ENCODE measurements at regions not wholly inside any gene's neighbourhood (a gene's known extent, or its start where the extent isn't known, plus 50 kb on each side); places are given as distances from the start of the nearest gene placed in this dataset.

DNA sequence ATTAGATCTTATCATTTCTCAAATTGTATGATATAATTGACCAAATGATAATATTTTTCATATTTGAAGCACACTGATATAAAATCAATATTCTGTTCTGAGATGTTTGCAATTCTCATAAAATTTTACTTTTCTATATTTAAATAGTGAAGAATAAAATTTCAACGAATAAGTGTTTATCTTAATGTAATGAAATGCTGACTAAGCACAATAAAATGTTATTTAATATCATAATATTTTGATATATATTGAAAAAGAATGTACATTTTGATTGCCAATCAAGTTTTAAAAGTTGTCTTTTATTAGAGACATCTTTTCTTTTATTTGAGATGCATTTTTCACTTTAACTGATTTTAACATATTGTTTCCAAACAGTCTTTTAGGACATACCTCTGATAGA, 416.1 kb downstream of the TAF11L14 start:
- no peaks in the 10 kb centered on the region for H3K36me3 Mint-ChIP-seq
- no peaks in the 10 kb centered on the region for H3K27me3 Mint-ChIP-seq

DNA sequence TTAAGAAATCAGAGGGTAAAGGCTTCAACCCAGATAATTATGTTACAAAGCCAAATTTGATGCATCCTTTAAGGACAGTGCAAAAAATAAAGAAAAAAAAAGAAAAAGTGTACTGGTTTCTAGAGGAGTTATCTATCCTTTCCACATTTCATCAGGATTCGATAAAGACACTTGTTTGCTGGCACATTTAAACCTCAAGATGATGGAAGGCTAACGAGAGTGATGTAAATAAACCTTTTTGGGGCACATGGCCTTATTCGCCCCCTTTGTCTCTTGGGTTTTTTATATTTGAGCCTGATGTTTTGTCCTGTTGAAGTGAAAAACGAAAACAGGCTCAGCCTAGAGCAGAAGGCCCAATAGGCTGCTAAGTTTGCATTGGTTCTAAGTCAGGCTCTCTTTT, 416.5 kb downstream of the TAF11L14 start:
- Mint-ChIP-seq H3K9me3 (no peaks in the 10 kb centered on the region), H3K27ac (no peak overlapping the region), H3K4me3 (no peak overlapping the region), H3K27me3 (no peaks in the 10 kb centered on the region), H3K4me1 (ENCODE audit: unreplicated experiment) (no peaks in the 10 kb centered on the region), H3K36me3 (no peaks in the 10 kb centered on the region)
- TF ChIP-seq, protein P1, sequence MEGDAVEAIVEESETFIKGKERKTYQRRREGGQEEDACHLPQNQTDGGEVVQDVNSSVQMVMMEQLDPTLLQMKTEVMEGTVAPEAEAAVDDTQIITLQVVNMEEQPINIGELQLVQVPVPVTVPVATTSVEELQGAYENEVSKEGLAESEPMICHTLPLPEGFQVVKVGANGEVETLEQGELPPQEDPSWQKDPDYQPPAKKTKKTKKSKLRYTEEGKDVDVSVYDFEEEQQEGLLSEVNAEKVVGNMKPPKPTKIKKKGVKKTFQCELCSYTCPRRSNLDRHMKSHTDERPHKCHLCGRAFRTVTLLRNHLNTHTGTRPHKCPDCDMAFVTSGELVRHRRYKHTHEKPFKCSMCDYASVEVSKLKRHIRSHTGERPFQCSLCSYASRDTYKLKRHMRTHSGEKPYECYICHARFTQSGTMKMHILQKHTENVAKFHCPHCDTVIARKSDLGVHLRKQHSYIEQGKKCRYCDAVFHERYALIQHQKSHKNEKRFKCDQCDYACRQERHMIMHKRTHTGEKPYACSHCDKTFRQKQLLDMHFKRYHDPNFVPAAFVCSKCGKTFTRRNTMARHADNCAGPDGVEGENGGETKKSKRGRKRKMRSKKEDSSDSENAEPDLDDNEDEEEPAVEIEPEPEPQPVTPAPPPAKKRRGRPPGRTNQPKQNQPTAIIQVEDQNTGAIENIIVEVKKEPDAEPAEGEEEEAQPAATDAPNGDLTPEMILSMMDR (conservative IDR thresholded peaks at IDR 0.05), result no peak
- DNase-seq (ENCODE audit: extremely low spot score, unreplicated experiment), result no peak

More for the DNA sequence above, 416.1 kb downstream of the TAF11L14 start:
- Mint-ChIP-seq H3K9me3 (no peaks in the 10 kb centered on the region), H3K4me1 (ENCODE audit: unreplicated experiment) (no peaks in the 10 kb centered on the region), H3K4me3 (no peak overlapping the region), H3K27ac (no peak overlapping the region)
- TF ChIP-seq, protein P1 (conservative IDR thresholded peaks at IDR 0.05), result no peak
- no peak for DNase-seq (ENCODE audit: extremely low spot score, unreplicated experiment)

DNA sequence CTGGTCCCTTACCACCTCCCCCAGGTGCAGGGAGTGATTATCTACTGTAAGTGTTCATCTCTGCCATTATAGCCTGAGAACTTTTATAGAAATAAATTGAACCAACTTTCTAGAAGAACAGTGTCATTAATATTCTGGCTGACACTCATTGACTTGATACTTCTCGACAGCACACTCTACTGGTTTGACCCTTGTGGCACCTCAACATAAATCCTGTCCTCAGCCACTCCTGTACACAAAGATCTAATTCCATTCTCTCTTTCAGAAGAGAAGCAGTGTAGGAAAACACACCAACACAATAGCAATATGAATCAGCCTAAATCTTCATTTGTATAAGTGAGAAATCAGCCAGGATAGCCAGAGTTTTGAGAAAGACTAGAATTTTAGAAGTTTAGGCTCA, 417.7 kb downstream of the TAF11L14 start:
- Mint-ChIP-seq H3K27me3 (peaks cover 3% of the 10 kb centered on the region), H3K4me3 (no peak overlapping the region), H3K4me1 (ENCODE audit: unreplicated experiment) (no peaks in the 10 kb centered on the region), H3K27ac (no peak overlapping the region), H3K9me3 (no peaks in the 10 kb centered on the region), H3K36me3 (no peaks in the 10 kb centered on the region)
- DNase-seq (ENCODE audit: extremely low spot score, unreplicated experiment), result no peak
- TF ChIP-seq, protein P1 (conservative IDR thresholded peaks at IDR 0.05), result no peak

DNA sequence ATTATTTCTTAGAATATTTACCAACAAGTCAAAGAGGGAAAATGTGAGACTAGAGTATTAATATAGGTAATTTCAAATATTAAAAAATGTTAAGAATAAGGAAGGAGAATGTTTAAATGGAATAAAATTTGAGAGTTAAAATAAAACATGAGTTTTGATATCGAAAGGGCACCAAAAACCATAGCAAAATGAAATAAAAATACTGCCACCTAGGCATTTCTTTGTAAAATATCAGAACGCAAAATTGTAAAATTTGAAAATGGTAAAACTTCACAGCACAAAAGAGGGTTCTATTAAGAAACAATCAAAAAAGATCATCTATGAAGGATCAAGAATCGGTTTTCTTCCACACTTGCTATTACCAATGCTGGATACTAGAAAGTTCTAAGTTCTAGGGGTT, 418.3 kb downstream of the TAF11L14 start:
- Mint-ChIP-seq H3K4me3 (no peak overlapping the region), H3K27me3 (peaks cover 3% of the 10 kb centered on the region), H3K9me3 (no peaks in the 10 kb centered on the region), H3K4me1 (ENCODE audit: unreplicated experiment) (no peaks in the 10 kb centered on the region), H3K27ac (no peak overlapping the region), H3K36me3 (no peaks in the 10 kb centered on the region)
- DNase-seq (ENCODE audit: extremely low spot score, unreplicated experiment), result no peak
- TF ChIP-seq, protein P1 (conservative IDR thresholded peaks at IDR 0.05), result no peak

DNA sequence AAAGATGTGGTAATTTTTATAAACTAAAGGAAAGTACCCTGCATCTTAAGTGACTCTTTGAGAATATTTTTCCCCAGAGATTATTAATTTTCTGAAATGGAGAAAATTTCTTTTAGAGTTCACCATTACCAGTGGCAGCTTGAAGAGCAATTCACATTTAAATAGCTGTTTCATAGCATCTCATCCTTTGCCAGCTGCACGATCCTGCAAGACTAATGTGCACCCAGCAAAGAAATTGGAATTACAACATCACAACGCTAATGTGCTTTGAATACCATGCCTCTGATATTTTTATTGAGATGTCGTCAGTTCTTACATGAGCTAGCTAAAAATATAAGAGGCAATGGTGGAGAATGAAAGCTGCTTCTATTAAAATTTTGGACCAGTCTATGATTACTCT, 423.5 kb downstream of the TAF11L14 start:
- no peak for DNase-seq (ENCODE audit: extremely low spot score, unreplicated experiment)
- Mint-ChIP-seq H3K36me3 (no peaks in the 10 kb centered on the region), H3K4me1 (ENCODE audit: unreplicated experiment) (no peaks in the 10 kb centered on the region), H3K9me3 (no peaks in the 10 kb centered on the region), H3K27me3 (peaks cover 3% of the 10 kb centered on the region), H3K27ac (no peak overlapping the region), H3K4me3 (no peak overlapping the region)
- TF ChIP-seq, protein P1 (conservative IDR thresholded peaks at IDR 0.05), result no peak

DNA sequence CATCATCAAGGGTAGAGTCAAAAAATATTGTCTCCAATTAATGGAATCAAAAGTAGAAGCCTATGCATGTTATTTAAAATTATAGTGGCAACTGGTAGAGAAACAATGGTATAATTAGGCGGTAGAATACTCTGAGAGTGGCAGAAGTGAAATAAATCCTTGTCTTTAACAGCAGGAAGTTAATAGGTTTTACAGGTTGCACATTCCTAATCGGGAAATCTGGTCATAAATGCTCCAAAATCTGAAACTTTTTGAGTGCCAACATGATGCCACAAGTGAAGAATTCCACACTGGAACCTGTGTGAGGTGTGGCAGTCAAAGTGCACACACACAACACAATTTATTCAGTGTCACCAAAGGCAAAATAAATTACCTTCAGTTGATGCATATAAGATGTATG, 433.4 kb downstream of the TAF11L14 start:
- H3K36me3 Mint-ChIP-seq, result no peaks in the 10 kb centered on the region
- H3K4me1 Mint-ChIP-seq (ENCODE audit: unreplicated experiment), result peaks cover 4% of the 10 kb centered on the region
- no peak for DNase-seq (ENCODE audit: extremely low spot score, unreplicated experiment)
- TF ChIP-seq, protein P1 (conservative IDR thresholded peaks at IDR 0.05), result no peak
- H3K9me3 Mint-ChIP-seq, result no peaks in the 10 kb centered on the region
- no peak overlapping the region for H3K27ac Mint-ChIP-seq
- H3K4me3 Mint-ChIP-seq, result no peak overlapping the region
- H3K27me3 Mint-ChIP-seq, result no peaks in the 10 kb centered on the region
